EL (cell line): ENCODE measurements at regions not wholly inside any gene's neighbourhood (a gene's known extent, or its start where the extent isn't known, plus 50 kb on each side); places are given as distances from the start of the nearest gene placed in this dataset.

ENCODE experiments used
- DNase-seq: peaks from one replicate; pipeline ENCODE4 v3.0.0-alpha.2; 2016

- DNase-seq = no peak
These were observed 335.4 kb upstream of the RAG2 start for GRCh38 chr11:36933481-36933880.

DNA sequence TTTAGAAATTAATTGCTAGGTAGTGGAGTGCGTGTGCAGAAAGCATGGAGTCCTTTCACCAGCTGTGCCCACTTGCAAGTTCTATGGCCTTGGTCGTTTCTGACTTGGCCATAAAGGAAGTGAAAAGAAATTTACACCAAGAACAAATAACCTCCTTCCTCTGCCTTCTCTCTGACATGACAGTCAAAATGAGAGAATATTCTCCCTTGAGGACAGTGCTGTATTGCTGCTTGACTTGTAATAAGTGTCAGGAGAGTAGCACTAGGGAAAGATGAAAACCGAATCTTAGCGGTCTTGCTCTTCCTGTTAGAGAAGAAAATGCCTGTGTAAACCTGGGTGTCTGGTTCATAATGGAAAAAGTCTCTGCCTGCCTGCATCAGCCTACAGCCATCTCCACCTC is 333.1 kb upstream of the RAG2 start:
- DNase-seq = no peak

- no peak for DNase-seq
These were observed 332.2 kb upstream of the RAG2 start for GRCh38 chr11:36930256-36930655.

GRCh38 chr11:36929401-36929800 is 331.4 kb upstream of the RAG2 start:
- no peak for DNase-seq

DNA sequence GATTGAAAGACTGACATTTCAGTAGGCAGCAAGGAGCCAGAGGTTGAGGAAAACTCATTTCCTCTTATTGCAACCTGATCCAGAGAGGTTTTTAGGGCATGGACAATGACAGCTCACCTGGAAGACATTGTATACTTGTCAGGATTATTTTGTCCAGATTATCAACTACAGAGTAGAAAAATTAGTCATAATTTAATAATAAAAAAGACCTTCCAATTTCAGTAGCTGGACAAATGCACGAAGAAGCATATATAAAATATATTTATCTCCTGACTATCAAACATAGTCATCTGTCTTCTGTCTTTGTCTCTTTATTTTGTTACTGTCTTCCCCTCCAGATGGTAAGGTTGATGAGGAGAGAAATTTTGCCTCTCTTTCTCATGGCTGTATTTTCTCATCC is 330.6 kb upstream of the RAG2 start:
- DNase-seq = no peak

GRCh38 chr11:36899800-36900199 is 301.8 kb upstream of the RAG2 start:
- DNase-seq = no peak

DNA sequence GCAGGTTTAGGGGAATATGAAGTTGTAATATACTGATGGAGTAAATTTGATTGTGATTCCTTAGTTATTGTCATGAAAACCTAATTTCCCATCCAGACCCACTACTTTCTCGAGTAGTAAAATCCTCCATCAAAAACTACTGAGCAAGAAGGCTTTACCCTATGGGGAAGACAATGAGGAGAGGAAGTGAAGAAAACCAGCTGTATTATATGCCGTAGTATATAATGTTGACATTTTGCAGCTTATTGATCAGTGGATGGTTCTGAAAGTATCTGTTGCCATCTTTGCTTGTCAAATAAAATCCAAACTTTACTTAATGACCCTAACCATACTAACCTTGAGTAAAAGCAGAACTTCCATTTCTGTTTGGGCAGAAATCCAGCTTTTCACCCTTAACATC is 292.8 kb upstream of the RAG2 start:
- DNase-seq = no peak

DNA sequence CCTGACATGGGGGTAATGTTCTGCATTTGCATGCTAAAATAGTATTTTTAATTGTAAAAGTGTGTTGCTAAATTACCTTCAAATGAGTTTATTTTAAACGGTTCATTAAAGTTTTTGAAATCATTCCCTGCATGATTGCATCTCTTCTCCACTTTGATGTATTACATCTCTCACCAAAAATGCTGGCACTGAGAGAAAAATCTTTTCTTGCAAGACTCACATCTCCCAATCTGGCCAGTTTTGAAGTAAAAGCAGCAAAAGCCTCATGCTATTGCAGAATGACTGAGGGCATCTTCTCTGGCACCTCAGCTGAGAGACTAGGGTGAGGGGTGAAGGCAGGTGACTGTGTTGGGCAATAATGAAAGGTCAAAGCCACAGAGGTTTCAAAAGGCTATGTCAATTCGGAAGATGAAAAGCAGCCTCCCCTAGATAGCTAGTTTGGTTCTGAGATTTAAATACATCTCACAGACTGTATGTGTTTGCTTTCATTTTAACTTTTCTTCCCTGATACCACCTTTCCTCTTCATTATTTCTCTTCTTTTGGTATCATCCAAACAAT is 292.2 kb upstream of the RAG2 start:
- no peak for DNase-seq

DNA sequence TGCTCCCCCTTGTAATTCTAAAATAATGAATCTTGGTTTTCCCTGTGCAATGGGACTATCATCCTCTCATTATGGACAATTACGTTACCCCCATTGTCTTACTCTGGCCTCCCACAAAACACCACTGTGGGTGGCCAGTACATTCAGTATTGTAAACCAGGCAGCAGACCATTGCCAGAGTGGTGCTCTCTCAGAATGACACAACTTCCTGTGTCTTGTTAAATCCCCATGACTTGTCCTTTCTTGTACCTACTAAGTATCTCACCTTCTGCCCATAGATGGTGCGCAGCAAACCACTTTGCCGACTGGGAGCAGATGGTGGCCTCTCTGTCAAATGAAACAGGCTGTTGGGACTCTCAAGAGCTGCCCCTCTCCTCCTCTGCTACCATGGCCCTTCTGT is 287.1 kb upstream of the RAG2 start:
- no peak for DNase-seq

DNA sequence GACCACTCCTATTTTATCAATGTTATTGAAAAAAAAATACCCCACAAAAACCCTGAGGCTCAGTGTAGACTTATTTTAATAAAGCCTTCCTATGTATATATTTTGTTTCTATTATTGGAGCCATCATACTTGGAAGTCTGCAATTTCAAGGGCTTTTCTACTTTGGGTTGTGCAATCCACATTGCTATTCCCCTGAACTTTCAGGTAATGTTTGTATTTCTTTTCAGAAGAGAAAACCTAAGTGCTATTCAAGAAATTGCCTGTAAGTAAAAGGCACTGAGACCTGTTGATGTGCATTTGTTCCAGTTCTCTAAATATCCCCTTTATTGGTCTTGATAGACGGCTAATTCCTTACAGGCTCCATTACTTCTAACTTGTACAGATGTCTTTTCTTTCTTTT is 280.7 kb upstream of the RAG2 start:
- DNase-seq = no peak

GRCh38 chr11:36877149-36877548 is 279.1 kb upstream of the RAG2 start:
- no peak for DNase-seq

DNA sequence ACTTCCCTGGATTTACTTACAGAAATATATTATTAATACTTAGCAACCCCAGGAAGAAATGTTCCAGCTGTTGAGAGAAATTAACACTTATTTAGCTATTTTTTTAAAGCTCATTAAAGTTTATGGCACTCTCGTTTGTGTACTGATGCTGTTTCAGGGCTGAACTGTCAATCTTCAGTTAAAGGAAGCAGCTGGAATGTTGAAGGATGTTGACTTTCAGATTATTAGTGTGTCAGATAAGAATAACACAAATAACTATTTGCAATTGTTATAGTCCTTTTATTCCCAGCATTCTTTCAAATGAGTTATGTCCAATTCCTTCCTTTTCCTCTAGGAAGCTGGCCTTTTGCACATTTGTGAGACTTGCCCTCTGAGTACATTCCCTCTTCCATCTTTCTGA is 278.2 kb upstream of the RAG2 start:
- no peak for DNase-seq

DNA sequence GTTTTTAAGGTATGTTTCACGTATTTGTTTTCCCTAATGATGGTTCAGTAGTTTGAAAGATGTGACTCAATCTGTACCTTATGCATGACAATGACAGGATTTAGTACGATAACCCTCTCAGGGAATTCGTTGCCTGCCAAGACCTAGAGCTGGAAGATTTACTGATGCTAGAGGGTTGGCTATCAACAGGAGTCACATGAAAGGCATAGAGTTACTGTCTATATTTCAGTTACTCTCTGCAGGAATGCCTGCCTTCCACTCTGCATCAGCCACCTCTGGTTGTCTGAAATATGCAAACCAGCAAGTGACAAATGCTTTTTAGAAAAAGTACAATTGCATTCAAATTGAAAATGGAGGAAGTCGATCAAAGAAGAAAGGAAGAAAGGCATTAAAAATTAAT is 276.3 kb upstream of the RAG2 start:
- DNase-seq = no peak

- no peak for DNase-seq
These were observed 272.3 kb upstream of the RAG2 start for GRCh38 chr11:36870361-36870760.

GRCh38 chr11:36868380-36868779 is 270.3 kb upstream of the RAG2 start:
- no peak for DNase-seq

GRCh38 chr11:36865846-36866245 is 267.8 kb upstream of the RAG2 start:
- no peak for DNase-seq

- no peak for DNase-seq
These were observed 256.8 kb upstream of the RAG2 start for GRCh38 chr11:36854875-36855274.

DNA sequence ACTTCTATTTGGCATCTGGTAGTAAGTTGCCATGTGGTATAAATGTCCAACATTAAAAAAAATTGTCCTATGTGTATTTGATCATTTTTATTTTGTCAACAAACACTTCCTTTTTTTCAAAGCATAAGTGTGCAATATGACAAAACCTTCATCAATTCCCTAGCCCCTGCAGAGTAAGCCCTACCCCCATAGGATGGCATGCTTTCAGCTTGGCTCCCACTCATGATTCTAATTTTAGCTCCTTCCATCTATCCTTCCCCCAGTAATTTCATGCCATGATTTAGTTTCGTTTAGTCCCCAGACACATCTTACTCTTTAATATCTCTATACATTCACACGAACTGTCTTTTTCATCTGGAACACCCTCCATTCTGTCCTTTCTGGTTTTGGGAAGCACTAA is 250.6 kb upstream of the RAG2 start:
- DNase-seq = no peak

DNA sequence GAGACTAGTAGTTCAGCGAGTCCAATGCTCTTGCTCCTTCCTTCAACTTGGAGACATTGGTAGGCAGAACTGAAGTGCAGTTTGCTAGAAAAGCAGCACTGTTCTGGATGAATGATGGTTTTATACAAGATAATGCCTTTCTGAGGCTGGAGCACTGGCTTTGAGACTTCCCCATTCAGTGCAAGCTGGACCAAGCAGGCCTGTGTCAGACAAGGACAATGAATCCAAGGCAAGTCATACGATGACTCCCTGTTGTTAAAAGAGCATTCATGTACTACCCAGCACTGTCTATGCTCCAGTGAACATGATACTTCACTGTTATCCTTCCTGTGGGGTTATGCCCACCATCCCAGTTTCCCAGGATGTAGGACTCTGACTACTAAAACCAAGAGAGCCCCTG is 242.3 kb upstream of the RAG2 start:
- no peak for DNase-seq

- no peak for DNase-seq
These were observed 239.9 kb upstream of the RAG2 start for GRCh38 chr11:36837831-36838437.

DNA sequence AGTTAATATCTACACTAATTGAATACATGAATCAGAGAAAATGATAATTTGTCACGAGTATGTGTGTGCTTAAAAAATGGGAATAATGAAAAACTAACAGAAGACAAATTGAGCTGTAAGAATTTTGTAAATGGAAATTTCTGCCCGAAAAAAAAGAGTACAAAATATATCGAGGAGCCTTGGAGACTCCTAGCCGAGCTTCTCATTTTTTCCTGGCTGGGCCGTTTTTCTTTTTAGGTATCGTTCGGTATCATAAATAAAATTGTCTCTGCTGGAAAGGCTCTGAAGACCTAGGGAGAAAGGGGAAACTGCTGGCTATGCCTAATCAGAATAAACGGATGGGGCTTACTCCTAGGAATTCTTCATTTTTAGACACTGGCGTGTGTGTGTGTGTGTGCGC is 227.2 kb upstream of the RAG2 start:
- no peak for DNase-seq

GRCh38 chr11:36824349-36824748 is 226.3 kb upstream of the RAG2 start:
- DNase-seq = no peak

DNA sequence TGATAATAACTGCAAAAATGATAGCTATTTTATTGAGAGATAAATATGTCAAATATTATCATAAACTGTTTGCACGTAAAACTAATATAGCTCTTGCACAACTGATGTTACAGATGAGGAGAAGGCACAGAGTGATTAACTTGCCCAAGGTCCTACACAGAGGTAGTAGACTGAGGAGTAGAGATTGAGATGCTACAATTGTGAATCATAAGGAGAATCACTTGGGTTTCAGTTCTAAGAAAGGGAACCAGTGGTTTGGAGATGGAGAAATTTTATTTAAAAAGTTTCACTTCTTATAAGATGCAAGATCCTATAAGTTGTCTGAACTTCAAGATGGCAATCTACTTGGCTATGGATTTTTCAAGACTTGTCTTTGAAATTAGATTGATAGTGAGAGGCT is 224.8 kb upstream of the RAG2 start:
- DNase-seq = no peak

DNA sequence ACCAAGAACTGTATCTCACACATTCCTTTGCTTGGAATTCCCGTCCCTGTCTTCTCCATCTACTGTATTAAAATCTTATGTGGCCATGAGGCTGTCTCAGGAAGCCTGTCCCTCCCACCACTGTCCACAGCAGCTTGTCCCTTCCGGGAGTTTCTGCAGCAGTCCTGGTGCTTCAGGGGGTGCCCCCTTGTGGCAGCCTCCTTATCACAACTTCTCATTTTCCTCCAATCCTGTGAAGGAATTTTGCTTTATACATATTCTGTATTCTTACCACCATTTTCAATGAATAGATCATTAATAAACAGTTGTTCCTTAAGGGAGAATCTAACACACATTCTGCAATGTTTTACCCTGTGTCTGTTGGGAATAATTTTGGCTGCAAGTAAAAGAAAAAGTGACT is 220.4 kb upstream of the RAG2 start:
- peak; percentile 9 for DNase-seq

DNA sequence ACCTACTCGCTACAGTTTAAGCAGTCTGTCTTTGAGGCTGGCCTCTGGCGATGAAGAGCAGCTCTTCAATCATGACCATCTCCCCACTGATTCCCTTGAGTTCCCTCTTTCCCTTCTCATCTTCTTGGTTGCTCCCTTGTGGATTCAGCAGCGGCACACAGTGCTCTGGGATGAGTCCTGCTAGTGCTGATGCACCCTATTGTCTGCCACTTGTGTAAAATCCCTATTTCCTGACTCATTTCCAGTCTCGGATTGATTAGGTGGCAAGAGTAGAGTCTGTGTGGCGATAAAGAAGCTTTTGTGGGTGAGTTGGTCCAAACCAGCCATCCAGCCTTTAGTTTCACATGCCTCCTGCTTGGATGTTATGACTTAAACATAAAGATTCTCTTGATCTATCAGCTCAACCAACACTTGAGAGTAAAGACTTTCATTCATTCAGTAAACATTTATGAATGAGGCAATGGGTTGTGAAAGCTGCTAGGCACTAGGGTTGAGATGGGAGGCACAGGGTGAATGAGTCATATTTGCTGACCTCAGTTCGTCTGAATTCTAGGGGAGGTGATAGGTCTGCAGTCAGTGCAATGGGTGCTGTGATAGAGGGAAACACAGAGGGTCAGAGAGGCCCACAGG is 219.4 kb upstream of the RAG2 start:
- peak; percentile 6 for DNase-seq
